ENCODE measurements at regions not wholly inside any gene's neighbourhood (a gene's known extent, or its start where the extent isn't known, plus 50 kb on each side); places are given as distances from the start of the nearest gene placed in this dataset.

DNA sequence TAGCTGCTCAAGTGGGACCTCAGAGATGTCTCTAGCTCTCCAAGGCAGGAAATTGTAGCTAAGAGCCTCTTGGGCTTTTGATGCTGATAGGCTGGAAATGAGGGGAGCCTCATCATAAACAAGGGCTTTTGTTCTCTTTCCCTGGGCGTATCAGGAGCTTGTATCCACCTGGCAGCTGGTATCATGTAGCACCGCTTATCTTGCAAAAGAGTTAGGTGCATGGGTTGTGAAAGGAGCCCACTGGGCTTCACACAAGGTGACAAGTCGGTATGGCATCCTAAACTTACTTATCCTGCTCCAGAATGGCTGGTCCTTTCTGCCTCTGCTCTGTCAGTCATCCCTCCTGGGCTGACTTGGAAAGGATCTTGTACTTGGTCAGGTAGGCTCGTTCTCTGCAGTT, 565.8 kb downstream of the GRXCR1 start:
- in situ Hi-C loops (cut with HindIII; ENCODE audit: extremely low pct_ligation_motif_present, low pct_unique_long_range_greater_than_20kb): loop anchor here (25.0 kb wide), 1 partner anchor 321 kb away; no protein-coding TSS in a partner anchor
- TF ChIP-seq SAP130 (CRISPR knock-in tag; IDR thresholded peaks at IDR 0.05; ENCODE audit: low read depth) (no peak), ZNF737 (CRISPR knock-in tag; IDR thresholded peaks at IDR 0.05; ENCODE audit: borderline replicate concordance) (no peak), NBN (conservative IDR thresholded peaks at IDR 0.05) (no peak), ZBTB14 (CRISPR knock-in tag; IDR thresholded peaks at IDR 0.05) (no peak), ZFP82 (CRISPR knock-in tag; IDR thresholded peaks at IDR 0.05; ENCODE audit: borderline replicate concordance) (no peak), ZNF580 (CRISPR knock-in tag; IDR thresholded peaks at IDR 0.05; ENCODE audit: borderline replicate concordance, low read depth) (no peak), ZNF543 (CRISPR knock-in tag; IDR thresholded peaks at IDR 0.05) (no peak), ATAD3A (CRISPR knock-in tag; IDR thresholded peaks at IDR 0.05) (no peak), ZNF512B (CRISPR knock-in tag; IDR thresholded peaks at IDR 0.05; ENCODE audit: borderline replicate concordance) (no peak), U2AF2 (IDR thresholded peaks at IDR 0.05; ENCODE audit: low read depth, low read length) (no peak), ZNF441 (CRISPR knock-in tag; IDR thresholded peaks at IDR 0.05; ENCODE audit: borderline replicate concordance) (no peak), DMAP1 (CRISPR knock-in tag; IDR thresholded peaks at IDR 0.05) (no peak), SMC3 (IDR thresholded peaks at IDR 0.05; ENCODE audit: low read length) (no peak)
- TF ChIP-seq, protein P1, sequence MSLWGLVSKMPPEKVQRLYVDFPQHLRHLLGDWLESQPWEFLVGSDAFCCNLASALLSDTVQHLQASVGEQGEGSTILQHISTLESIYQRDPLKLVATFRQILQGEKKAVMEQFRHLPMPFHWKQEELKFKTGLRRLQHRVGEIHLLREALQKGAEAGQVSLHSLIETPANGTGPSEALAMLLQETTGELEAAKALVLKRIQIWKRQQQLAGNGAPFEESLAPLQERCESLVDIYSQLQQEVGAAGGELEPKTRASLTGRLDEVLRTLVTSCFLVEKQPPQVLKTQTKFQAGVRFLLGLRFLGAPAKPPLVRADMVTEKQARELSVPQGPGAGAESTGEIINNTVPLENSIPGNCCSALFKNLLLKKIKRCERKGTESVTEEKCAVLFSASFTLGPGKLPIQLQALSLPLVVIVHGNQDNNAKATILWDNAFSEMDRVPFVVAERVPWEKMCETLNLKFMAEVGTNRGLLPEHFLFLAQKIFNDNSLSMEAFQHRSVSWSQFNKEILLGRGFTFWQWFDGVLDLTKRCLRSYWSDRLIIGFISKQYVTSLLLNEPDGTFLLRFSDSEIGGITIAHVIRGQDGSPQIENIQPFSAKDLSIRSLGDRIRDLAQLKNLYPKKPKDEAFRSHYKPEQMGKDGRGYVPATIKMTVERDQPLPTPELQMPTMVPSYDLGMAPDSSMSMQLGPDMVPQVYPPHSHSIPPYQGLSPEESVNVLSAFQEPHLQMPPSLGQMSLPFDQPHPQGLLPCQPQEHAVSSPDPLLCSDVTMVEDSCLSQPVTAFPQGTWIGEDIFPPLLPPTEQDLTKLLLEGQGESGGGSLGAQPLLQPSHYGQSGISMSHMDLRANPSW (CRISPR knock-in tag; IDR thresholded peaks at IDR 0.05; ENCODE audit: borderline replicate concordance): no peak
- TF ChIP-seq, protein P2, sequence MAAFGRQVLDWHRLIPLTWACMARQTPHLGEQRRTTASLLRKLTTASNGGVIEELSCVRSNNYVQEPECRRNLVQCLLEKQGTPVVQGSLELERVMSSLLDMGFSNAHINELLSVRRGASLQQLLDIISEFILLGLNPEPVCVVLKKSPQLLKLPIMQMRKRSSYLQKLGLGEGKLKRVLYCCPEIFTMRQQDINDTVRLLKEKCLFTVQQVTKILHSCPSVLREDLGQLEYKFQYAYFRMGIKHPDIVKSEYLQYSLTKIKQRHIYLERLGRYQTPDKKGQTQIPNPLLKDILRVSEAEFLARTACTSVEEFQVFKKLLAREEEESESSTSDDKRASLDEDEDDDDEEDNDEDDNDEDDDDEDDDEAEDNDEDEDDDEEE (CRISPR knock-in tag; IDR thresholded peaks at IDR 0.05): no peak
- TF ChIP-seq, protein P3, sequence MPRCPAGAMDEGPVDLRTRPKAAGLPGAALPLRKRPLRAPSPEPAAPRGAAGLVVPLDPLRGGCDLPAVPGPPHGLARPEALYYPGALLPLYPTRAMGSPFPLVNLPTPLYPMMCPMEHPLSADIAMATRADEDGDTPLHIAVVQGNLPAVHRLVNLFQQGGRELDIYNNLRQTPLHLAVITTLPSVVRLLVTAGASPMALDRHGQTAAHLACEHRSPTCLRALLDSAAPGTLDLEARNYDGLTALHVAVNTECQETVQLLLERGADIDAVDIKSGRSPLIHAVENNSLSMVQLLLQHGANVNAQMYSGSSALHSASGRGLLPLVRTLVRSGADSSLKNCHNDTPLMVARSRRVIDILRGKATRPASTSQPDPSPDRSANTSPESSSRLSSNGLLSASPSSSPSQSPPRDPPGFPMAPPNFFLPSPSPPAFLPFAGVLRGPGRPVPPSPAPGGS (CRISPR knock-in tag; IDR thresholded peaks at IDR 0.05): no peak
- no peak for ATAC-seq
- Histone ChIP-seq H3K4me2 (ENCODE audit: low read depth, low read length) (no peak overlapping the region), H3K27me3 (ENCODE audit: control insufficient read depth in 1 of 2, insufficient read depth in 2 of 2, low read length in 2 of 2) (no peaks in the 10 kb centered on the region), H3K27ac (ENCODE audit: extremely low read length, insufficient read depth, low read length) (no peak overlapping the region), H3K4me1 (ENCODE audit: insufficient read depth, low read length) (no peaks in the 10 kb centered on the region), H3K9me3 (ENCODE audit: low read length) (peaks cover 2% of the 10 kb centered on the region; the same call in 1 of the 2 replicates), H3K36me3 (replicated peaks in 1 of 2; ENCODE audit: control insufficient read depth in 1 of 2, insufficient read depth in 2 of 2, low read length in 2 of 2) (no peaks in the 10 kb centered on the region), H2AFZ (ENCODE audit: low read length) (no peak overlapping the region), H4K20me1 (ENCODE audit: insufficient read depth, low read length) (no peaks in the 10 kb centered on the region), H3K4me3 (replicated peaks in 1 of 3; ENCODE audit: insufficient read depth in 1 of 3, low read depth in 2 of 3, low read length in 3 of 3) (no peak overlapping the region), H3K9ac (ENCODE audit: insufficient read depth, low read depth, low read length) (no peak overlapping the region), H3K79me2 (ENCODE audit: insufficient read depth, low read length) (no peaks in the 10 kb centered on the region)
- intact Hi-C loops (cut with micrococcal nuclease; ENCODE audit: unreplicated experiment): loop anchor here (5.0 kb wide), 1 partner anchor 106 kb away; no protein-coding TSS in a partner anchor
- ChIA-PET CTCF (ENCODE audit: low intra/inter-chr PET ratio, low total read pairs) (no interaction called here), POLR2A (no interaction called here)
- no peak for DNase-seq (ENCODE audit: low spot score)
- 0% methylated on average over 1 of the region's 4 CpGs for WGBS (ENCODE audit: low lambda C conversion rate)
- BruUV-seq (replicated peaks): no TSS peak
- FAIRE-seq: no peak

Measured in HepG2 (cell line).